GM18861 (cell line): ENCODE measurements at regions not wholly inside any gene's neighbourhood (a gene's known extent, or its start where the extent isn't known, plus 50 kb on each side); places are given as distances from the start of the nearest gene placed in this dataset.

Source experiments
- ATAC-seq: cut with Tn5 transposase; IDR thresholded peaks from one replicate; pipeline ENCODE4 v1.9.1; 2021; ENCODE audit not compliant: unreplicated experiment

- ATAC-seq, result no peak
Observed at GRCh38 chr13:72457151-72457550, 270.3 kb downstream of the MZT1 start.

- no peak for ATAC-seq
Observed at GRCh38 chr13:72456486-72456885, 270.9 kb downstream of the MZT1 start.

- ATAC-seq, result no peak
Observed at GRCh38 chr13:72453161-72453560, 274.3 kb downstream of the MZT1 start.

- ATAC-seq, result no peak
Observed at GRCh38 chr13:72448082-72448481, 279.3 kb downstream of the MZT1 start.

GRCh38 chr13:72444999-72445398, 282.4 kb downstream of the MZT1 start:
- no peak for ATAC-seq

- no peak for ATAC-seq
Observed at GRCh38 chr13:72437458-72437857, 290.0 kb downstream of the MZT1 start.

- no peak for ATAC-seq
Observed at GRCh38 chr13:72435251-72435650, 292.2 kb downstream of the MZT1 start.

- ATAC-seq, result no peak
Observed at GRCh38 chr13:72431981-72432682, 295.3 kb downstream of the MZT1 start.

- no peak for ATAC-seq
Observed at GRCh38 chr13:72430923-72431322, 296.5 kb downstream of the MZT1 start.

- no peak for ATAC-seq
Observed at GRCh38 chr13:72427757-72428528, 299.5 kb downstream of the MZT1 start.

- no peak for ATAC-seq
Observed at GRCh38 chr13:72424059-72424458, 303.4 kb downstream of the MZT1 start.

GRCh38 chr13:72415817-72416216, 311.6 kb downstream of the MZT1 start:
- ATAC-seq, result no peak

- ATAC-seq, result no peak
Observed at GRCh38 chr13:72412481-72412880, 314.9 kb downstream of the MZT1 start.

GRCh38 chr13:72405441-72405840, 322.0 kb downstream of the MZT1 start:
- ATAC-seq, result no peak

GRCh38 chr13:72403396-72404010, 323.9 kb downstream of the MZT1 start:
- ATAC-seq, result no peak

- ATAC-seq, result no peak
Observed at GRCh38 chr13:72400856-72401255, 326.6 kb downstream of the MZT1 start.

- ATAC-seq, result no peak
Observed at GRCh38 chr13:72399351-72399750, 328.1 kb downstream of the MZT1 start.

GRCh38 chr13:72397265-72397664, 330.2 kb downstream of the MZT1 start:
- ATAC-seq, result no peak

- ATAC-seq, result no peak
Observed at GRCh38 chr13:72390909-72391308, 336.5 kb downstream of the MZT1 start.

GRCh38 chr13:72386138-72386684, 341.2 kb downstream of the MZT1 start:
- ATAC-seq, result no peak

GRCh38 chr13:72384879-72385278, 342.6 kb downstream of the MZT1 start:
- no peak for ATAC-seq
